Bronchial epithelial cell (primary cell): ENCODE measurements at regions not wholly inside any gene's neighbourhood (a gene's known extent, or its start where the extent isn't known, plus 50 kb on each side); places are given as distances from the start of the nearest gene placed in this dataset.

ENCODE experiments used
- DNase-seq: peaks from one replicate; pipeline ENCODE4 v3.0.0-alpha.2; 2010; ENCODE audit warnings: low read depth
- FAIRE-seq: peaks from 2 replicates; lab custom pipeline; 2011; peaks lifted over from hg19 to GRCh38; lab: Jason Lieb, UNC
- H3K27me3 ChIP-seq: 2 replicates; pipeline ENCODE4 v1.5.1; 2011; ENCODE audit warnings: low read length; ENCODE audit not compliant: control insufficient read depth, insufficient read depth
- H3K36me3 ChIP-seq: 2 replicates; pipeline ENCODE4 v1.5.1; 2011; ENCODE audit warnings: low read length; ENCODE audit not compliant: control insufficient read depth, insufficient read depth
- H3K4me3 ChIP-seq: 2 replicates; pipeline ENCODE4 v1.5.1; 2011; ENCODE audit warnings: mild to moderate bottlenecking, low read depth, low read length, control low read depth
- CTCF ChIP-seq: IDR thresholded peaks from 2 replicates; pipeline ENCODE4 v1.5.1; 2011; ENCODE audit warnings: mild to moderate bottlenecking, moderate library complexity, low read length, control low read depth, inconsistent platforms; ENCODE audit not compliant: insufficient read depth, severe bottlenecking

- no peak for TF ChIP-seq CTCF
- no peak for FAIRE-seq
- Histone ChIP-seq H3K27me3 (peaks cover 1% of the 10 kb centered on the region), H3K36me3 (no peaks in the 10 kb centered on the region), H3K4me3 (no peak overlapping the region)
- no peak for DNase-seq
Measured at GRCh38 chr17:31758646-31759045, 100.4 kb downstream of the COPRS start.

- no peak for DNase-seq
- no peak overlapping the region for H3K4me3 ChIP-seq
- FAIRE-seq: no peak
- no peaks in the 10 kb centered on the region for H3K27me3 ChIP-seq
- TF ChIP-seq CTCF: no peak
- H3K36me3 ChIP-seq: no peaks in the 10 kb centered on the region
Measured at GRCh38 chr17:31757097-31757496, 101.9 kb downstream of the COPRS start.

GRCh38 chr17:31754239-31754945, 104.7 kb downstream of the COPRS start:
- Histone ChIP-seq H3K4me3 (no peak overlapping the region), H3K27me3 (no peaks in the 10 kb centered on the region), H3K36me3 (no peaks in the 10 kb centered on the region)
- no peak for FAIRE-seq
- TF ChIP-seq CTCF: no peak
- DNase-seq: peak; percentile 92

- no peaks in the 10 kb centered on the region for H3K36me3 ChIP-seq
- FAIRE-seq (no peak), DNase-seq (no peak)
- TF ChIP-seq CTCF: no peak
- no peak overlapping the region for H3K4me3 ChIP-seq
- H3K27me3 ChIP-seq: no peaks in the 10 kb centered on the region
Measured at GRCh38 chr17:31753011-31753410, 106.0 kb downstream of the COPRS start.

- TF ChIP-seq CTCF: no peak
- Histone ChIP-seq H3K4me3 (no peak overlapping the region), H3K27me3 (no peaks in the 10 kb centered on the region), H3K36me3 (no peaks in the 10 kb centered on the region)
- DNase-seq (no peak), FAIRE-seq (no peak)
Measured at GRCh38 chr17:31752584-31752983, 106.5 kb downstream of the COPRS start.

- Histone ChIP-seq H3K4me3 (no peak overlapping the region), H3K27me3 (no peaks in the 10 kb centered on the region), H3K36me3 (no peaks in the 10 kb centered on the region)
- DNase-seq (no peak), FAIRE-seq (no peak)
- no peak for TF ChIP-seq CTCF
Measured at GRCh38 chr17:31750578-31750977, 108.5 kb downstream of the COPRS start.
